ENCODE measurements at regions not wholly inside any gene's neighbourhood (a gene's known extent, or its start where the extent isn't known, plus 50 kb on each side); places are given as distances from the start of the nearest gene placed in this dataset.
"Not testable (repeated sequence)": the region's sequence is repeated elsewhere in the genome, so short reads cannot be mapped to it uniquely, and the experiment has no call there.

- H3K9me3 ChIP-seq (ENCODE audit: control insufficient read depth in 2 of 2, insufficient read depth in 1 of 2, low read depth in 1 of 2, low read length in 1 of 2), result no peaks in the 10 kb centered on the region
- H3K4me3 ChIP-seq (ENCODE audit: low read depth in 1 of 2, low read length in 2 of 2), result no peak overlapping the region
- no peaks in the 10 kb centered on the region for H3K27me3 ChIP-seq (ENCODE audit: control insufficient read depth in 1 of 2, insufficient read depth in 2 of 2, low read length in 2 of 2)
- H3K4me1 ChIP-seq (ENCODE audit: control insufficient read depth in 2 of 2, insufficient read depth in 2 of 2, low read length in 1 of 2), result no peaks in the 10 kb centered on the region
- 71 to 81% methylated on average over 6 of the region's 6 CpGs for WGBS, 2 donors
- no peak overlapping the region for H3K27ac ChIP-seq (ENCODE audit: low read depth in 2 of 2, low read length in 1 of 2)
- H3K36me3 ChIP-seq (ENCODE audit: control insufficient read depth in 2 of 2, insufficient read depth in 2 of 2, low read length in 1 of 2), result no peaks in the 10 kb centered on the region
These were observed 295.4 kb downstream of the TRIML1 start for GRCh38 chr4:188434643-188435042.

GRCh38 chr4:188435381-188435780 lies 296.1 kb downstream of the TRIML1 start:
- Histone ChIP-seq H3K4me3 (ENCODE audit: low read depth in 1 of 2, low read length in 2 of 2) (no peak overlapping the region), H3K9me3 (ENCODE audit: control insufficient read depth in 2 of 2, insufficient read depth in 1 of 2, low read depth in 1 of 2, low read length in 1 of 2) (no peaks in the 10 kb centered on the region), H3K4me1 (ENCODE audit: control insufficient read depth in 2 of 2, insufficient read depth in 2 of 2, low read length in 1 of 2) (no peaks in the 10 kb centered on the region), H3K27ac (ENCODE audit: low read depth in 2 of 2, low read length in 1 of 2) (no peak overlapping the region), H3K27me3 (ENCODE audit: control insufficient read depth in 1 of 2, insufficient read depth in 2 of 2, low read length in 2 of 2) (no peaks in the 10 kb centered on the region), H3K36me3 (ENCODE audit: control insufficient read depth in 2 of 2, insufficient read depth in 2 of 2, low read length in 1 of 2) (no peaks in the 10 kb centered on the region)
- 84 to 87% methylated on average over 4 of the region's 4 CpGs for WGBS, 2 donors

DNA sequence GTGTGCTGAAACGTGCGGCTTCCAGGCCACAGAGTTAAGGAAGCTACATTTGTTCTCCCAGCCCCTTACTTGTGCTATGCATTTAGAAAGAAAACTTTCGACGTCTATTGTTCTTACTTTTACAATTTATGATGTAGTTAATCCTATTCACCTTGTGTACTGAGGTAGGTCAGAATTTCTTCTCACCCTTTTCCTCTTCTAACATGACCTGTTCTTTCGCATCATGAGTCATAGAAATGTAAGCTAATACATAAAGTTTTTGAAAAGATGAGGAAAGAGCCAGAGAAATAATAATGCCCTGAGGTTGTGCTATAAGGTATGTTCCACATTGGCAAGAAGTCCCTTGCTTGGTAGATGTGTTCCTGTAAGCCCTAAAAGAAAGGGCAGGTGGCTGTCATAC lies 298.3 kb downstream of the TRIML1 start:
- Histone ChIP-seq H3K9me3 (ENCODE audit: control insufficient read depth in 2 of 2, insufficient read depth in 1 of 2, low read depth in 1 of 2, low read length in 1 of 2) (no peaks in the 10 kb centered on the region), H3K27ac (ENCODE audit: low read depth in 2 of 2, low read length in 1 of 2) (no peak overlapping the region), H3K27me3 (ENCODE audit: control insufficient read depth in 1 of 2, insufficient read depth in 2 of 2, low read length in 2 of 2) (no peaks in the 10 kb centered on the region), H3K4me1 (ENCODE audit: control insufficient read depth in 2 of 2, insufficient read depth in 2 of 2, low read length in 1 of 2) (no peaks in the 10 kb centered on the region), H3K4me3 (ENCODE audit: low read depth in 1 of 2, low read length in 2 of 2) (no peak overlapping the region), H3K36me3 (ENCODE audit: control insufficient read depth in 2 of 2, insufficient read depth in 2 of 2, low read length in 1 of 2) (no peaks in the 10 kb centered on the region)
- WGBS, 2 donors, result 65 to 75% methylated on average over 5 of the region's 5 CpGs

- H3K4me3 ChIP-seq (ENCODE audit: low read depth in 1 of 2, low read length in 2 of 2); H3K36me3 ChIP-seq (ENCODE audit: control insufficient read depth in 2 of 2, insufficient read depth in 2 of 2, low read length in 1 of 2); H3K9me3 ChIP-seq (ENCODE audit: control insufficient read depth in 2 of 2, insufficient read depth in 1 of 2, low read depth in 1 of 2, low read length in 1 of 2); H3K4me1 ChIP-seq (ENCODE audit: control insufficient read depth in 2 of 2, insufficient read depth in 2 of 2, low read length in 1 of 2); H3K27ac ChIP-seq (ENCODE audit: low read depth in 2 of 2, low read length in 1 of 2); H3K27me3 ChIP-seq (ENCODE audit: control insufficient read depth in 1 of 2, insufficient read depth in 2 of 2, low read length in 2 of 2): not testable (repeated sequence)
- WGBS, 2 donors, result 82 to 92% methylated on average over 5 of the region's 5 CpGs
These were observed 299.2 kb downstream of the TRIML1 start for GRCh38 chr4:188438391-188438824.

GRCh38 chr4:188439641-188440311 lies 300.5 kb downstream of the TRIML1 start:
- no peaks in the 10 kb centered on the region for H3K36me3 ChIP-seq (ENCODE audit: control insufficient read depth in 2 of 2, insufficient read depth in 2 of 2, low read length in 1 of 2)
- H3K27me3 ChIP-seq (ENCODE audit: control insufficient read depth in 1 of 2, insufficient read depth in 2 of 2, low read length in 2 of 2), result no peaks in the 10 kb centered on the region
- no peak overlapping the region for H3K27ac ChIP-seq (ENCODE audit: low read depth in 2 of 2, low read length in 1 of 2)
- H3K9me3 ChIP-seq (ENCODE audit: control insufficient read depth in 2 of 2, insufficient read depth in 1 of 2, low read depth in 1 of 2, low read length in 1 of 2), result no peaks in the 10 kb centered on the region
- H3K4me3 ChIP-seq (ENCODE audit: low read depth in 1 of 2, low read length in 2 of 2), result no peak overlapping the region
- 39 to 47% methylated on average over 6 of the region's 6 CpGs for WGBS, 2 donors
- H3K4me1 ChIP-seq (ENCODE audit: control insufficient read depth in 2 of 2, insufficient read depth in 2 of 2, low read length in 1 of 2), result no peaks in the 10 kb centered on the region

DNA sequence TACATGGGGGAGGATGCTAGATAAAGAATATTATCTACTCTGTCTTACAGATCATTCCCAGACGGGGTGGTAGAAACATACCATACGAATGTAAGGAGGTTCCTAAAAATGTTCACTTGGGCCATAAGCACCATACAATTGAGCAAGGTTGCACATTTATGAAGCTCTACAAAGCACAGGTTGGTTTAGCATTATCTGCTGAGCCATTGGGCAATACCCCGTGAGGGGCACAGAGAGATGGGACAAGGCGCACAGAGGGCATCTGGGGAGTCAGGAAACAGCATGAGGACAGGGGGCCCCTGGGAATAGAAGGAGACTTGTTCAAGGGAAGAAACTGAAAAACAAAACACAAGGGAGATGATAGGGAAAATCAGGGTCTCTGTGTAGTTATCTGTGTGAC lies 305.3 kb downstream of the TRIML1 start:
- Histone ChIP-seq H3K27ac (ENCODE audit: low read depth in 2 of 2, low read length in 1 of 2) (no peak overlapping the region), H3K27me3 (ENCODE audit: control insufficient read depth in 1 of 2, insufficient read depth in 2 of 2, low read length in 2 of 2) (no peaks in the 10 kb centered on the region), H3K9me3 (ENCODE audit: control insufficient read depth in 2 of 2, insufficient read depth in 1 of 2, low read depth in 1 of 2, low read length in 1 of 2) (no peaks in the 10 kb centered on the region), H3K36me3 (ENCODE audit: control insufficient read depth in 2 of 2, insufficient read depth in 2 of 2, low read length in 1 of 2) (no peaks in the 10 kb centered on the region), H3K4me3 (ENCODE audit: low read depth in 1 of 2, low read length in 2 of 2) (no peak overlapping the region), H3K4me1 (ENCODE audit: control insufficient read depth in 2 of 2, insufficient read depth in 2 of 2, low read length in 1 of 2) (no peaks in the 10 kb centered on the region)
- 90% methylated on average over 4 of the region's 4 CpGs for WGBS, 2 donors

DNA sequence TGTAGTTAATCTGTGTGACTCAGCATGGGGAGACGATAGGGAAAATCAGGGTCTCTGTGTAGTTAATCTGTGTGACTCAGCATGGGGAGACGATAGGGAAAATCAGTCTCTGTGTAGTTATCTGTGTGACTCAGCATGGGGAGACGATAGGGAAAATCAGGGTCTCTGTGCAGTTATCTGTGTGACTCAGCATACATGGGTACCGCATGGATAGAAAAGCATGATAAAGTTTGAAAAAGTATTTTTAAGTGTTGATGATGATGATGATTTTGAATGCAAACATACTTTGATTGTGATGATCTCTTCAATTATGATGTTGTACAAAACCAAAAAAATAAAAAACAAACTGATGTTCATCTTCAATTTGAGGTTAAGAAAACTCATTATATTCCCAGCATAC lies 309.8 kb downstream of the TRIML1 start:
- not testable (repeated sequence) for H3K4me1 ChIP-seq (ENCODE audit: control insufficient read depth in 2 of 2, insufficient read depth in 2 of 2, low read length in 1 of 2); H3K9me3 ChIP-seq (ENCODE audit: control insufficient read depth in 2 of 2, insufficient read depth in 1 of 2, low read depth in 1 of 2, low read length in 1 of 2); H3K36me3 ChIP-seq (ENCODE audit: control insufficient read depth in 2 of 2, insufficient read depth in 2 of 2, low read length in 1 of 2); H3K27me3 ChIP-seq (ENCODE audit: control insufficient read depth in 1 of 2, insufficient read depth in 2 of 2, low read length in 2 of 2); H3K4me3 ChIP-seq (ENCODE audit: low read depth in 1 of 2, low read length in 2 of 2); H3K27ac ChIP-seq (ENCODE audit: low read depth in 2 of 2, low read length in 1 of 2)
- WGBS, 2 donors, result 46 to 89% methylated on average over 2 to 4 of the region's 4 CpGs

- Histone ChIP-seq H3K4me1 (ENCODE audit: control insufficient read depth in 2 of 2, insufficient read depth in 2 of 2, low read length in 1 of 2) (no peaks in the 10 kb centered on the region), H3K27me3 (ENCODE audit: control insufficient read depth in 1 of 2, insufficient read depth in 2 of 2, low read length in 2 of 2) (no peaks in the 10 kb centered on the region), H3K9me3 (ENCODE audit: control insufficient read depth in 2 of 2, insufficient read depth in 1 of 2, low read depth in 1 of 2, low read length in 1 of 2) (no peaks in the 10 kb centered on the region), H3K36me3 (ENCODE audit: control insufficient read depth in 2 of 2, insufficient read depth in 2 of 2, low read length in 1 of 2) (no peaks in the 10 kb centered on the region), H3K4me3 (ENCODE audit: low read depth in 1 of 2, low read length in 2 of 2) (no peak overlapping the region), H3K27ac (ENCODE audit: low read depth in 2 of 2, low read length in 1 of 2) (no peak overlapping the region)
- 66 to 69% methylated on average over 3 of the region's 3 CpGs for WGBS, 2 donors
These were observed 311.3 kb downstream of the TRIML1 start for GRCh38 chr4:188450571-188450970.

- H3K4me3 ChIP-seq (ENCODE audit: low read depth in 1 of 2, low read length in 2 of 2), result no peak overlapping the region
- peaks cover 0 to under 1% of the 10 kb centered on the region in 2 donors for H3K9me3 ChIP-seq (ENCODE audit: control insufficient read depth in 2 of 2, insufficient read depth in 1 of 2, low read depth in 1 of 2, low read length in 1 of 2)
- no peaks in the 10 kb centered on the region for H3K27me3 ChIP-seq (ENCODE audit: control insufficient read depth in 1 of 2, insufficient read depth in 2 of 2, low read length in 2 of 2)
- no peaks in the 10 kb centered on the region for H3K36me3 ChIP-seq (ENCODE audit: control insufficient read depth in 2 of 2, insufficient read depth in 2 of 2, low read length in 1 of 2)
- no peak overlapping the region for H3K27ac ChIP-seq (ENCODE audit: low read depth in 2 of 2, low read length in 1 of 2)
- whole genome bisulfite sequencing, 2 donors, result 56 to 62% methylated on average over 11 of the region's 11 CpGs
- no peaks in the 10 kb centered on the region for H3K4me1 ChIP-seq (ENCODE audit: control insufficient read depth in 2 of 2, insufficient read depth in 2 of 2, low read length in 1 of 2)
These were observed 312.9 kb downstream of the TRIML1 start for GRCh38 chr4:188452097-188452496.

DNA sequence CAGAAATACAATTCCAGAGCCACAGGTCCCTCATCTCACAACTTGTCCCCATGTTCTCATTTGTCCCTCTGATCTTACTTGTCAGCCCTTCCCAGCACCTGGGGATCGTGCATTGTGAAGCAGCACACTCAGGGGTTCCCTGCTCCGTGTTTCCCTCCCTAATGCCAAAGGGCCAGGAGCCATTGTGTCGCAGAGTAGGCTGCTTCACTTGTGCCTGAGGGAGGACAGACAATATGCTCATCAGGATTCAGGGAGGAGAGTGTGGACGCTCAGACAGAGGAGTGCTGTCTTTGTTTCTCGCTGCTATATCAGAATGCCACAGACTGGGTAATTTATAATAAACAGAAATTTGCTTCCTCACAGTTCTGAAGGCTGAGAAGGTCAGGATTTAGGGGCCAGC lies 315.3 kb downstream of the TRIML1 start:
- Histone ChIP-seq H3K27me3 (ENCODE audit: control insufficient read depth in 1 of 2, insufficient read depth in 2 of 2, low read length in 2 of 2) (no peaks in the 10 kb centered on the region), H3K36me3 (ENCODE audit: control insufficient read depth in 2 of 2, insufficient read depth in 2 of 2, low read length in 1 of 2) (no peaks in the 10 kb centered on the region), H3K27ac (ENCODE audit: low read depth in 2 of 2, low read length in 1 of 2) (no peak overlapping the region), H3K4me3 (ENCODE audit: low read depth in 1 of 2, low read length in 2 of 2) (no peak overlapping the region), H3K4me1 (ENCODE audit: control insufficient read depth in 2 of 2, insufficient read depth in 2 of 2, low read length in 1 of 2) (no peaks in the 10 kb centered on the region), H3K9me3 (ENCODE audit: control insufficient read depth in 2 of 2, insufficient read depth in 1 of 2, low read depth in 1 of 2, low read length in 1 of 2) (peaks cover 0 to 6% of the 10 kb centered on the region in 2 donors)
- WGBS, 2 donors, result 73 to 74% methylated on average over 5 of the region's 5 CpGs

Measured in esophagus (tissue), 2 donors.